HCT116 (cell line): ENCODE measurements at regions not wholly inside any gene's neighbourhood (a gene's known extent, or its start where the extent isn't known, plus 50 kb on each side); places are given as distances from the start of the nearest gene placed in this dataset.

Source experiments
- CTCF ChIP-seq, 3 experiments: fragments of 200-600 bp in 1 of 3; sonication (generic) in 1 of 3; IDR thresholded peaks in 2 of 3; conservative IDR thresholded peaks in 1 of 3; 2 replicates each; pipeline ENCODE4 v1.5.1; 2012 to 2017; ENCODE audit warnings: low read depth in 2 of 3, low read length in 2 of 3, antibody characterized with exemption in 1 of 3, borderline replicate concordance in 1 of 3, control low read depth in 1 of 3, mild to moderate bottlenecking in 1 of 3, mixed read lengths in 1 of 3, mixed run types in 1 of 3, moderate library complexity in 1 of 3; ENCODE audit not compliant: insufficient read depth in 1 of 3
- EGR1 ChIP-seq: IDR thresholded peaks from 2 replicates; pipeline ENCODE4 v1.6.1; 2012; ENCODE audit warnings: low read depth
- FOSL1 ChIP-seq: IDR thresholded peaks from 2 replicates; pipeline ENCODE4 v1.6.1; 2012; ENCODE audit warnings: low read depth
- POLR2A ChIP-seq: IDR thresholded peaks from 2 replicates; pipeline ENCODE4 v1.7.0; 2011; ENCODE audit warnings: borderline replicate concordance; ENCODE audit not compliant: insufficient read depth, insufficient read length; ENCODE audit errors: extremely low read depth
- POLR2AphosphoS5 ChIP-seq: IDR thresholded peaks from 2 replicates; pipeline ENCODE4 v1.6.1; 2011; ENCODE audit warnings: mild to moderate bottlenecking, low read depth, low read length, moderate library complexity

GRCh38 chr2:74744731-74745515 is 89.0 kb upstream of the HK2 start:
- TF ChIP-seq POLR2AphosphoS5 (no peak), CTCF (IDR thresholded peaks at IDR 0.05 in 2 of 3, conservative IDR thresholded peaks at IDR 0.05 in 1 of 3; ENCODE audit: borderline replicate concordance in 1 of 3, insufficient read depth in 1 of 3, low read depth in 2 of 3, low read length in 2 of 3) (no peak), EGR1 (no peak), POLR2A (no peak), FOSL1 (no peak)
